NT2/D1 (cell line): ENCODE measurements at regions not wholly inside any gene's neighbourhood (a gene's known extent, or its start where the extent isn't known, plus 50 kb on each side); places are given as distances from the start of the nearest gene placed in this dataset.
A peak's percentile ranks its signal among the peaks of the same experiment; 100 is the strongest.

Experiments
- DNase-seq: peaks from one replicate; pipeline ENCODE4 v3.0.0-alpha.2; 2011; ENCODE audit warnings: low read depth, low spot score
- H3K27me3 ChIP-seq: 2 replicates; pipeline ENCODE4 v1.6.0; 2011; ENCODE audit warnings: mild to moderate bottlenecking; ENCODE audit not compliant: insufficient read length, insufficient read depth
- H3K36me3 ChIP-seq: 2 replicates; pipeline ENCODE4 v1.6.1; 2011; ENCODE audit warnings: mild to moderate bottlenecking, low read length, mixed read lengths; ENCODE audit not compliant: insufficient read depth, insufficient read length
- H3K4me1 ChIP-seq: 2 replicates; pipeline ENCODE4 v1.5.1; 2011; ENCODE audit not compliant: insufficient read depth, insufficient read length
- H3K4me3 ChIP-seq: 2 replicates; pipeline ENCODE4 v1.5.1; 2011; ENCODE audit warnings: low read depth; ENCODE audit not compliant: insufficient read length
- H3K9ac ChIP-seq: 2 replicates; pipeline ENCODE4 v1.6.0; 2011; ENCODE audit warnings: low read depth; ENCODE audit not compliant: insufficient read length
- H3K9me3 ChIP-seq: 2 replicates; pipeline ENCODE4 v1.5.1; 2011; ENCODE audit warnings: mild to moderate bottlenecking, low read length; ENCODE audit not compliant: insufficient read depth
- SUZ12 ChIP-seq: IDR thresholded peaks from 2 replicates; pipeline ENCODE4 v1.6.1; 2011; ENCODE audit not compliant: insufficient read length, insufficient read depth; ENCODE audit errors: extremely low read depth
- YY1 ChIP-seq: IDR thresholded peaks from 2 replicates; pipeline ENCODE4 v1.6.1; 2011; ENCODE audit not compliant: insufficient read length, insufficient read depth
- ZNF274 ChIP-seq: IDR thresholded peaks from 2 replicates; pipeline ENCODE4 v1.6.1; 2011; ENCODE audit warnings: mild to moderate bottlenecking, low read depth, low read length

GRCh38 chr6:167474171-167474570 is 149.3 kb downstream of the TTLL2 start:
- no peaks in the 10 kb centered on the region for H3K27me3 ChIP-seq
- no peak for DNase-seq
- no peak overlapping the region for H3K4me3 ChIP-seq
- H3K9me3 ChIP-seq: no peaks in the 10 kb centered on the region
- H3K4me1 ChIP-seq: peaks cover 11% of the 10 kb centered on the region
- H3K36me3 ChIP-seq: no peaks in the 10 kb centered on the region
- no peak for TF ChIP-seq YY1
- TF ChIP-seq ZNF274: no peak
- TF ChIP-seq SUZ12: no peak
- no peak overlapping the region for H3K9ac ChIP-seq

DNA sequence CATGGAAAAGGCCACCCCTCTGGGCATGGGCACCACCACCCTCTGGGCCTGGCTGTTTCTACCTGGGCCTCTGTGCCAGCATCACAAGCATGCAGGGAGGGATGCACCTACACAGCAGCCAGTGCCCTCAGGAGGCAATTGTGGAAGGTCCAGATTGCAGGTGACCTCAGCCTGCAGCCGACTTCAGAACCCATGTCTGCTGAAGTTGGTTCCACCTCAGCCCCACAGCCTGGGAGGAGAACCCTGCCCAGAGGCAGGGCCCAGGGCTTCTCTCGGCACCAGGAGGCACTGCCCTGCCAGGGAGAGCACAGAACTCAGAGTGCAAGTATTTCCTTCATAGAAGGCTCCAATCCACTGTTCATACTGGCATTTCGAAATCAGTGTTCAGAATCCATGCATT is 149.8 kb downstream of the TTLL2 start:
- no peak overlapping the region for H3K4me3 ChIP-seq
- peaks cover 10% of the 10 kb centered on the region for H3K4me1 ChIP-seq
- H3K9me3 ChIP-seq: no peaks in the 10 kb centered on the region
- no peak for TF ChIP-seq ZNF274
- no peak for TF ChIP-seq YY1
- no peaks in the 10 kb centered on the region for H3K27me3 ChIP-seq
- H3K36me3 ChIP-seq: no peaks in the 10 kb centered on the region
- H3K9ac ChIP-seq: no peak overlapping the region
- DNase-seq: no peak

DNA sequence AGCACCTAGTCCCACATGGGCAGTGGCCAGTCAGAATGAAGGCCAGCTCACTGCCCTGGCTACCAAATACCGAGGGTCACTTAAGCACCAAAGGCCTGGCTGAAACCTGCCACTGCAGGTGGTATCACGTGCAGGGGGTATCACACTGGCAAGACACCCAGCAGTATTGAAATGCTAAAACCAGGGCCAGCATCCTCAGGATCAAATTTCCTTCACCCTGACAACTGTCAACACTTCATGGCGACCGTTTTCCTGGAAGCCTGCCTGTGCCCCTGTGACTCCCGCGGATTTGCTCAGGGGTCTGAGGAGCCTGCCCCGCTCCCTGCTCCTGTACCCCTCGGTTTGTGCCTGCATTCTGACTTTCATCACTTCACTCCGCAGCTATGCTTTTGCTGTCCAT is 151.1 kb downstream of the TTLL2 start:
- peak; percentile 33 for DNase-seq
- Histone ChIP-seq H3K9ac (peak overlapping the region; percentile 52), H3K36me3 (no peaks in the 10 kb centered on the region), H3K27me3 (no peaks in the 10 kb centered on the region), H3K4me3 (no peak overlapping the region), H3K9me3 (no peaks in the 10 kb centered on the region), H3K4me1 (peaks cover 9% of the 10 kb centered on the region)
- no peak for TF ChIP-seq SUZ12
- no peak for TF ChIP-seq YY1
- TF ChIP-seq ZNF274: no peak

DNA sequence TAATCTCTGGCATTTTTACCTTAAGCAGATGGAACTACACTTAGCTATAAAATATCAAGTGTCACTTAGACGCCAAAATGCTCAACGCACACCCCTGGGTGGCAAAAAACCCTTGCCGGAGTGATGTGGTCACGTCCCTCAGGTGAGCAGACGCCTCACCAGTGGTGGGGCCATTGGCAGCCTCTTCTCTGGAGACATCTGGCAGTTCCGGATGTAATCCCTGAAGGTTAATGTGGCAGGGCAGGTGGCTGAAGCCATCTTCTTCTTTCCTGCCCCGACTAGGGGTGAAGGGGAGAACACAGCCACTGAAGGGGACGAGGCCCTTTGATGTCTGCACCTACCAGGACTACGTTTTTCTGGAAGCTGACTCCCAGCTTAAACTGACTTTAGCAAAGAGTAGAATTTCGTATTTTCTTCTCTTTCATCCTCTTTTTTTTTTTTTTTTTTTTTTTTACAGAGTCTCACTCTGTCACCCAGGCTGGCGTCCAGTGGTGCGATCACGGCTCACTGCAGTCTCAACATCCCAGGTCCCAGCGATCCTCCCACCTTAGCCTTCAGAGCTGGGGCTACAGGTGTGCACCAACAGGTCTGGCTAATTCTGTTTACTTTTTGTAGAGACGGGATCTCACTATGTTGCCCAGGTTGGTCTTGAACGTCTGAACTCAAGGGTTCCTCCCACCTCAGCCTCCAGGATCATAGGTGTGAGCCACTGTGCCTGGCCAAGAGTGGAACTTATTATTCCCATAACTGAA is 152.1 kb downstream of the TTLL2 start:
- TF ChIP-seq YY1: no peak
- no peak for TF ChIP-seq ZNF274
- TF ChIP-seq SUZ12: no peak
- DNase-seq: no peak
- Histone ChIP-seq H3K4me1 (peaks cover 9% of the 10 kb centered on the region), H3K36me3 (no peaks in the 10 kb centered on the region), H3K9ac (no peak overlapping the region), H3K4me3 (no peak overlapping the region), H3K27me3 (no peaks in the 10 kb centered on the region), H3K9me3 (no peaks in the 10 kb centered on the region)

DNA sequence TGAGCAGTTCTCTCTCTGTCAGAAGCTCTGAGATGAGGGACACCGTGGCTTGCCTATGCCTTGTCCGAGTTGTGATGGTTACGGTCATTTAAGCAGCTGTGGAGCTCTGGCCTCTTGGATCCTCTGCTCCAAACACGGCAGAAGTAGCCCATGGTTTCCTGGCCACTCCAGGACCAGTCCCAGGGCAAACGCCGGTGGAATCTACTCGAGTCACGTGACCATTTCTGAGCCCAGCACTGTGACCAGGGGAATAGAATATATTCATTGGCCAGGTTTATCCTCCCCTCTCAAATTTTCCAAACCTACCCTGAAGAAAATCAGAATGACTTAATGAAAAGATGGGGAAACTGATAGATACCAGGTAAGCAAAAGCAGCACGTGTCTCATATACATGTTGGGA is 152.8 kb downstream of the TTLL2 start:
- Histone ChIP-seq H3K9ac (no peak overlapping the region), H3K27me3 (no peaks in the 10 kb centered on the region), H3K9me3 (no peaks in the 10 kb centered on the region), H3K4me3 (no peak overlapping the region), H3K4me1 (peaks cover 9% of the 10 kb centered on the region), H3K36me3 (no peaks in the 10 kb centered on the region)
- no peak for TF ChIP-seq YY1
- no peak for TF ChIP-seq ZNF274
- TF ChIP-seq SUZ12: no peak
- DNase-seq: no peak

- H3K9me3 ChIP-seq: no peaks in the 10 kb centered on the region
- no peak overlapping the region for H3K4me3 ChIP-seq
- H3K36me3 ChIP-seq: no peaks in the 10 kb centered on the region
- H3K27me3 ChIP-seq: no peaks in the 10 kb centered on the region
- peaks cover 6% of the 10 kb centered on the region for H3K4me1 ChIP-seq
- no peak overlapping the region for H3K9ac ChIP-seq
- TF ChIP-seq YY1: no peak
- TF ChIP-seq SUZ12: no peak
- TF ChIP-seq ZNF274: no peak
- no peak for DNase-seq
These were observed 154.4 kb downstream of the TTLL2 start for GRCh38 chr6:167479301-167479700.

- no peaks in the 10 kb centered on the region for H3K9me3 ChIP-seq
- no peak for TF ChIP-seq ZNF274
- TF ChIP-seq SUZ12: no peak
- no peak for TF ChIP-seq YY1
- H3K27me3 ChIP-seq: no peaks in the 10 kb centered on the region
- H3K36me3 ChIP-seq: no peaks in the 10 kb centered on the region
- no peak for DNase-seq
- H3K4me1 ChIP-seq: no peaks in the 10 kb centered on the region
- no peak overlapping the region for H3K4me3 ChIP-seq
- no peak overlapping the region for H3K9ac ChIP-seq
These were observed 155.2 kb downstream of the TTLL2 start for GRCh38 chr6:167479901-167480648.
